HepG2 (cell line): ENCODE measurements at regions not wholly inside any gene's neighbourhood (a gene's known extent, or its start where the extent isn't known, plus 50 kb on each side); places are given as distances from the start of the nearest gene placed in this dataset.

Experiments
- BCL6 ChIP-seq: IDR thresholded peaks from 2 replicates; pipeline ENCODE4 v1.6.1; 2016; ENCODE audit warnings: missing genetic modification reagents, missing compliant biosample characterization
- EP300 ChIP-seq, 3 experiments: sonication (generic) in 1 of 3; formaldehyde crosslinking in 1 of 3; IDR thresholded peaks; 2 replicates each; pipeline versions ENCODE4 v1.5.1 to v1.6.1; 2011 to 2020; ENCODE audit warnings: low read depth in 2 of 3, low read length in 2 of 3, borderline replicate concordance in 1 of 3, improper control_type of control experiment in 1 of 3, mild to moderate bottlenecking in 1 of 3, missing genetic modification reagents in 1 of 3, moderate library complexity in 1 of 3
- MTF1 ChIP-seq: sonication (generic); formaldehyde crosslinking; IDR thresholded peaks from 2 replicates; pipeline ENCODE4 v1.5.0; 2020; ENCODE audit warnings: missing genetic modification reagents
- MXD4 ChIP-seq: IDR thresholded peaks from 2 replicates; pipeline ENCODE4 v1.6.1; 2016; ENCODE audit warnings: mild to moderate bottlenecking, missing biosample characterization, missing genetic modification reagents
- MZF1 ChIP-seq: sonication (generic); formaldehyde crosslinking; IDR thresholded peaks from 2 replicates; pipeline ENCODE4 v1.8.1; 2023; ENCODE audit warnings: mild to moderate bottlenecking, missing genetic modification reagents, borderline replicate concordance
- TP53 ChIP-seq: sonication (generic); formaldehyde crosslinking; conservative IDR thresholded peaks from 2 replicates; pipeline ENCODE4 v1.4.0; 2020; ENCODE audit warnings: missing genetic modification reagents
- ZBTB33 ChIP-seq: sonication (generic); formaldehyde crosslinking; IDR thresholded peaks from 2 replicates; pipeline ENCODE4 v1.4.0; 2020; ENCODE audit warnings: missing genetic modification reagents
- ZNF207 ChIP-seq: fragments of 450-650 bp; IDR thresholded peaks from 2 replicates; pipeline ENCODE4 v1.6.1; 2016; ENCODE audit warnings: antibody characterized with exemption, borderline replicate concordance
- TF ChIP-seq, protein P1 (sequence below): sonication (generic); formaldehyde crosslinking; IDR thresholded peaks from 2 replicates; pipeline ENCODE4 v1.9.0; 2021; ENCODE audit warnings: missing genetic modification reagents, mild to moderate bottlenecking, borderline replicate concordance
- TF ChIP-seq, protein P2 (sequence below): sonication (generic); formaldehyde crosslinking; IDR thresholded peaks from 2 replicates; pipeline ENCODE4 v1.5.0; 2020; ENCODE audit warnings: mild to moderate bottlenecking, missing genetic modification reagents, moderate library complexity

GRCh38 chr11:11146830-11147229 lies 206.2 kb downstream of the CSNK2A3 start:
- no peak for TF ChIP-seq TP53
- no peak for TF ChIP-seq MZF1 (CRISPR knock-in tag)
- no peak for TF ChIP-seq ZBTB33 (CRISPR knock-in tag)
- no peak for TF ChIP-seq BCL6
- TF ChIP-seq, protein P1, sequence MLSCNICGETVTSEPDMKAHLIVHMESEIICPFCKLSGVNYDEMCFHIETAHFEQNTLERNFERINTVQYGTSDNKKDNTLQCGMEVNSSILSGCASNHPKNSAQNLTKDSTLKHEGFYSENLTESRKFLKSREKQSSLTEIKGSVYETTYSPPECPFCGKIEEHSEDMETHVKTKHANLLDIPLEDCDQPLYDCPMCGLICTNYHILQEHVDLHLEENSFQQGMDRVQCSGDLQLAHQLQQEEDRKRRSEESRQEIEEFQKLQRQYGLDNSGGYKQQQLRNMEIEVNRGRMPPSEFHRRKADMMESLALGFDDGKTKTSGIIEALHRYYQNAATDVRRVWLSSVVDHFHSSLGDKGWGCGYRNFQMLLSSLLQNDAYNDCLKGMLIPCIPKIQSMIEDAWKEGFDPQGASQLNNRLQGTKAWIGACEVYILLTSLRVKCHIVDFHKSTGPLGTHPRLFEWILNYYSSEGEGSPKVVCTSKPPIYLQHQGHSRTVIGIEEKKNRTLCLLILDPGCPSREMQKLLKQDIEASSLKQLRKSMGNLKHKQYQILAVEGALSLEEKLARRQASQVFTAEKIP (CRISPR knock-in tag) = no peak
- TF ChIP-seq, protein P2, sequence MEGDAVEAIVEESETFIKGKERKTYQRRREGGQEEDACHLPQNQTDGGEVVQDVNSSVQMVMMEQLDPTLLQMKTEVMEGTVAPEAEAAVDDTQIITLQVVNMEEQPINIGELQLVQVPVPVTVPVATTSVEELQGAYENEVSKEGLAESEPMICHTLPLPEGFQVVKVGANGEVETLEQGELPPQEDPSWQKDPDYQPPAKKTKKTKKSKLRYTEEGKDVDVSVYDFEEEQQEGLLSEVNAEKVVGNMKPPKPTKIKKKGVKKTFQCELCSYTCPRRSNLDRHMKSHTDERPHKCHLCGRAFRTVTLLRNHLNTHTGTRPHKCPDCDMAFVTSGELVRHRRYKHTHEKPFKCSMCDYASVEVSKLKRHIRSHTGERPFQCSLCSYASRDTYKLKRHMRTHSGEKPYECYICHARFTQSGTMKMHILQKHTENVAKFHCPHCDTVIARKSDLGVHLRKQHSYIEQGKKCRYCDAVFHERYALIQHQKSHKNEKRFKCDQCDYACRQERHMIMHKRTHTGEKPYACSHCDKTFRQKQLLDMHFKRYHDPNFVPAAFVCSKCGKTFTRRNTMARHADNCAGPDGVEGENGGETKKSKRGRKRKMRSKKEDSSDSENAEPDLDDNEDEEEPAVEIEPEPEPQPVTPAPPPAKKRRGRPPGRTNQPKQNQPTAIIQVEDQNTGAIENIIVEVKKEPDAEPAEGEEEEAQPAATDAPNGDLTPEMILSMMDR = no peak
- no peak for TF ChIP-seq MTF1 (CRISPR knock-in tag)
- TF ChIP-seq EP300 (IDR thresholded peaks at IDR 0.05; ENCODE audit: low read depth in 2 of 2, low read length in 2 of 2) = no peak
- TF ChIP-seq EP300 (CRISPR knock-in tag; IDR thresholded peaks at IDR 0.05; ENCODE audit: borderline replicate concordance) = no peak
- TF ChIP-seq ZNF207 = no peak
- TF ChIP-seq MXD4 (CRISPR knock-in tag) = no peak
